Coronary artery (tissue), 2 donors: ENCODE measurements at regions not wholly inside any gene's neighbourhood (a gene's known extent, or its start where the extent isn't known, plus 50 kb on each side); places are given as distances from the start of the nearest gene placed in this dataset.
"Not testable (repeated sequence)": the region's sequence is repeated elsewhere in the genome, so short reads cannot be mapped to it uniquely, and the experiment has no call there.

Source experiments
- DNase-seq: peaks from one replicate; pipeline ENCODE4 v3.0.0-alpha.2; 2017; ENCODE audit warnings: low spot score
- H3K27ac ChIP-seq, 2 donors: fragments of 200-600 bp; sonication (generic); one replicate each; pipeline ENCODE4 v1.5.1; 2016 to 2019
- H3K4me3 ChIP-seq: fragments of 200-600 bp; sonication (generic); 2 replicates; pipeline ENCODE4 v1.5.1; 2016; ENCODE audit warnings: mild to moderate bottlenecking, moderate library complexity
- CTCF ChIP-seq: fragments of 200-600 bp; sonication (generic); IDR thresholded peaks from one replicate; pipeline ENCODE4 v1.5.1; 2019; ENCODE audit warnings: antibody characterized with exemption

- no peak overlapping the region for H3K27ac ChIP-seq
- no peak for DNase-seq
- H3K4me3 ChIP-seq: no peak overlapping the region
- TF ChIP-seq CTCF: no peak
These were observed 1009.0 kb upstream of the LCORL start for GRCh38 chr4:19030536-19030935.

- Histone ChIP-seq H3K4me3 (no peak overlapping the region), H3K27ac (no peak overlapping the region)
- no peak for TF ChIP-seq CTCF
- no peak for DNase-seq
These were observed 1008.5 kb upstream of the LCORL start for GRCh38 chr4:19030048-19030447.

GRCh38 chr4:19026281-19026680, 1004.7 kb upstream of the LCORL start:
- TF ChIP-seq CTCF: no peak
- DNase-seq: no peak
- no peak overlapping the region for H3K4me3 ChIP-seq

GRCh38 chr4:19025031-19025430, 1003.5 kb upstream of the LCORL start:
- no peak overlapping the region for H3K4me3 ChIP-seq
- TF ChIP-seq CTCF: no peak
- no peak overlapping the region for H3K27ac ChIP-seq
- DNase-seq: no peak

More at GRCh38 chr4:19026281-19026680, 1004.7 kb upstream of the LCORL start:
- H3K27ac ChIP-seq: no peak overlapping the region

GRCh38 chr4:19024047-19024446, 1002.5 kb upstream of the LCORL start:
- no peak for DNase-seq
- Histone ChIP-seq H3K27ac (no peak overlapping the region), H3K4me3 (no peak overlapping the region)
- TF ChIP-seq CTCF: no peak

- Histone ChIP-seq H3K4me3 (no peak overlapping the region), H3K27ac (no peak overlapping the region)
- no peak for DNase-seq
- TF ChIP-seq CTCF: no peak
These were observed 1000.1 kb upstream of the LCORL start for GRCh38 chr4:19021617-19022016.

- not testable (repeated sequence) for DNase-seq, H3K27ac ChIP-seq, H3K4me3 ChIP-seq
These were observed 995.0 kb upstream of the LCORL start for GRCh38 chr4:19016550-19016949.

GRCh38 chr4:19014594-19014993, 993.0 kb upstream of the LCORL start:
- no peak for DNase-seq
- H3K27ac ChIP-seq: no peak overlapping the region
- no peak overlapping the region for H3K4me3 ChIP-seq
- no peak for TF ChIP-seq CTCF
